Neural crest cell (in vitro differentiated cells): ENCODE measurements at regions not wholly inside any gene's neighbourhood (a gene's known extent, or its start where the extent isn't known, plus 50 kb on each side); places are given as distances from the start of the nearest gene placed in this dataset.

ENCODE experiments used
- DNase-seq: peaks from one replicate; pipeline ENCODE4 v3.0.0; 2021; ENCODE audit warnings: low read depth, mixed read lengths, low spot score
- H3K27ac Mint-ChIP-seq: one replicate; pipeline ENCODE4 v1.8.0; 2021; ENCODE audit warnings: mild to moderate bottlenecking, mixed read lengths; ENCODE audit not compliant: unreplicated experiment
- H3K27me3 Mint-ChIP-seq: 2 replicates; pipeline ENCODE4 v1.8.0; 2021; ENCODE audit warnings: low read depth, mild to moderate bottlenecking, mixed read lengths
- H3K36me3 Mint-ChIP-seq: 2 replicates; pipeline ENCODE4 v1.8.0; 2021; ENCODE audit warnings: low read depth, mild to moderate bottlenecking, mixed read lengths
- H3K4me1 Mint-ChIP-seq: 2 replicates; pipeline ENCODE4 v1.8.0; 2021; ENCODE audit warnings: mixed read lengths
- H3K4me3 Mint-ChIP-seq: one replicate; pipeline ENCODE4 v1.8.0; 2021; ENCODE audit warnings: mild to moderate bottlenecking, mixed read lengths
- H3K9me3 Mint-ChIP-seq: 2 replicates; pipeline ENCODE4 v1.8.0; 2021; ENCODE audit warnings: mixed read lengths
- TF ChIP-seq, protein P1 (sequence below): fragments of 200-600 bp; sonication (generic); conservative IDR thresholded peaks from 2 replicates; pipeline ENCODE4 v1.5.0; 2021; ENCODE audit warnings: antibody characterized with exemption, mild to moderate bottlenecking

DNA sequence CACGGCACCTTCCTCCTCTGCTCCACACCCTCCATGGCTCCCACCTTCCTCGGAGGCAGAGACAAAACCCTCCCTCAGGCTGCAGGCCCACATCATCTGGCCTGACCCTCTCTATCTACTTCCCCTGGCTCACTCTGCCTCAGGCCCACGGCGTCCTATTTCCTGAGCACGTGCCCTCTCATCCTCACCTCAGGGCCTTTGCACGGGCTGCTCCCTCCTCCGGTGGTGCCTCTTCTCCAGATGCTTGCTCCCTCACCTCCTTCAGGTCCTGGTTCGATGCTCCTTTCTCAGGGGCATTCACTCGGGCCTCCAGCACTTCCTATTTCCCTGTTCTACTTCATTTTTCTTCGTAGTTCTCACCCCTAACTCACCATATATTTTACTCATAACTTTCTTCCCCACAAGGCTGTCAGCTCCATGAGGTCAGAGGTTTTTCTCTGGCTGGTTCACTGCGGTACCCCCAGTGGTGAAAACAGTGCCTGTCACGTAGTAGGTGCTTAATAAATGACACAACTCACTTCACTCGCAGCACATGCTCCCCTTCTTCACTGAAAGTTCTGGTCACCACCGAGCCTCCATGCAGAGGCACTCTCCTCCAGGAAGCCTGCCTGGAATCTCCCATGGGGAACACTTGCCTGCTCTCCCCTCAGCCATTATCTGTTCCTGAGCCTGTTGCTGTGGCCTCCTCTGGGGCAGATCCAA, 130.7 kb downstream of the WNT7A start:
- no peak overlapping the region for H3K27ac Mint-ChIP-seq
- no peaks in the 10 kb centered on the region for H3K36me3 Mint-ChIP-seq
- H3K9me3 Mint-ChIP-seq: no peaks in the 10 kb centered on the region
- TF ChIP-seq, protein P1, sequence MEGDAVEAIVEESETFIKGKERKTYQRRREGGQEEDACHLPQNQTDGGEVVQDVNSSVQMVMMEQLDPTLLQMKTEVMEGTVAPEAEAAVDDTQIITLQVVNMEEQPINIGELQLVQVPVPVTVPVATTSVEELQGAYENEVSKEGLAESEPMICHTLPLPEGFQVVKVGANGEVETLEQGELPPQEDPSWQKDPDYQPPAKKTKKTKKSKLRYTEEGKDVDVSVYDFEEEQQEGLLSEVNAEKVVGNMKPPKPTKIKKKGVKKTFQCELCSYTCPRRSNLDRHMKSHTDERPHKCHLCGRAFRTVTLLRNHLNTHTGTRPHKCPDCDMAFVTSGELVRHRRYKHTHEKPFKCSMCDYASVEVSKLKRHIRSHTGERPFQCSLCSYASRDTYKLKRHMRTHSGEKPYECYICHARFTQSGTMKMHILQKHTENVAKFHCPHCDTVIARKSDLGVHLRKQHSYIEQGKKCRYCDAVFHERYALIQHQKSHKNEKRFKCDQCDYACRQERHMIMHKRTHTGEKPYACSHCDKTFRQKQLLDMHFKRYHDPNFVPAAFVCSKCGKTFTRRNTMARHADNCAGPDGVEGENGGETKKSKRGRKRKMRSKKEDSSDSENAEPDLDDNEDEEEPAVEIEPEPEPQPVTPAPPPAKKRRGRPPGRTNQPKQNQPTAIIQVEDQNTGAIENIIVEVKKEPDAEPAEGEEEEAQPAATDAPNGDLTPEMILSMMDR: no peak
- peaks cover 5% of the 10 kb centered on the region for H3K4me1 Mint-ChIP-seq
- no peak overlapping the region for H3K4me3 Mint-ChIP-seq
- H3K27me3 Mint-ChIP-seq: no peaks in the 10 kb centered on the region
- no peak for DNase-seq

DNA sequence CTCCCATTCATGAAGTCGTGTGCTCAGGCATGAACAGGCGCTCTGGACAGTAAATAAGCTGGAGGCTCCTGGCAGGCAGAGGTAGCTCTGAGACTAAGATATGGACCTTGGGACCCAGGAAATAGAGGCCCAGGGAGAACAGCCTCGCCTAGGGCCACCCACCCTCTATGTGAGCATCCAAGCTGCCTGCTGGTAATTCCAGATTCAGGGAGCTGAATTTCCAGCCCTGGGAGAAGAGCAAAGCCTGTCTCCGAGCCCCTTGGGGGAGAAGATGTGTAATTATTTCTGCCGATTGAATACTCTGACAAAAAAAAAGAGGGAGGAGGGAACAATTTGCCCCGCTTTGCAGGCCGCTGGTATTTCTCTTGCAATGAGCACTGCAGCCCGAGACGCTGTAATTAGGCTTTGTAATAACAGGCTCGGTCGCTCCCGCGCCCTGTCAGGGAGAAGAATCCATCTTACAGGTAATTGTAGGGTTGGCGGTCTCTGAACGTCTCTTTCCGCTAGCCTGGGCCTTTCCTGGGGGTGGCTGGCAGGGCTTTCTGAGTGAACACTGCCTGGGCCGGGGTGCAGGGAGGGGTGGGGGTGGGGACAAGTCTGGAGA, 131.5 kb downstream of the WNT7A start:
- TF ChIP-seq, protein P1: no peak
- no peak overlapping the region for H3K4me3 Mint-ChIP-seq
- H3K4me1 Mint-ChIP-seq: no peaks in the 10 kb centered on the region
- H3K27ac Mint-ChIP-seq: no peak overlapping the region
- no peaks in the 10 kb centered on the region for H3K27me3 Mint-ChIP-seq
- peaks cover under 1% of the 10 kb centered on the region for H3K36me3 Mint-ChIP-seq
- no peaks in the 10 kb centered on the region for H3K9me3 Mint-ChIP-seq
- DNase-seq: no peak

DNA sequence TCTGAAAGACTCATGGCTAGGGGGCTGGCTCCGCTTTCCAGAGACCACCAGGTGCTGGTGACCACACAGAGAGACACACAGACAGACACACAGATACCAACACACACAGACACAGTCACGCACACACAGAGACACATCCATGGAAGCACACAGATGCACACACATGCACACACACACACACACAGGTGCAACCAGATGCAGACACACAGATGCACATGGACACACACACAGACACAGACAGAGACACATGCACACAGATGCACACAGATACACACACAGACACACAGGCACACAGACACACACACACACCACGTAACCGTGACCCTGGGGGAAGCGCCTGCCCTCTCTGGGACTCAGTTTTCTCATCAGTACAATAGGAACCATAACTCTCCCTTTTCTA, 132.2 kb downstream of the WNT7A start:
- Mint-ChIP-seq H3K36me3 (peaks cover 3% of the 10 kb centered on the region), H3K27me3 (peaks cover under 1% of the 10 kb centered on the region), H3K4me1 (no peaks in the 10 kb centered on the region), H3K27ac (no peak overlapping the region), H3K4me3 (no peak overlapping the region), H3K9me3 (peaks cover under 1% of the 10 kb centered on the region)
- no peak for DNase-seq
- TF ChIP-seq, protein P1: no peak

DNA sequence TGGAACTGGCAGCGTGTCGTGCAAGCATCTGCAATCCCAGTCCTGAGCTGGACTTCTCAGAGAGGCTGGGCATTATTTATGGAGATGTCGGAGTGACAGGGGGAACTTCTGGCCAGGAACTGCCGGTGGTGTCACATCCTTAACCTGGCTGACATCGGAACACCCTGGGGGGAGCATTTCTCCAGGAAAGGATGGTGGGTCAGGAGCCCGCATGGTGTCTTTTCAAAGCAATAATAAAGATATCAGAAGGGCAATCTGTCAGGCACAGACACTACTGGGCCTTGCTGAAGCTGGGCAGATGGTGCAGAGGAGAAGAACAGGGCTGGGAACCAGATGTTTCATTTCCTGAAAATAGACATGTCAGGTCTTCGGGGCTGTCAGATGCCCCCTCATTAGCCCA, 133.5 kb downstream of the WNT7A start:
- peaks cover 9% of the 10 kb centered on the region for H3K9me3 Mint-ChIP-seq
- TF ChIP-seq, protein P1: no peak
- H3K4me3 Mint-ChIP-seq: no peak overlapping the region
- peaks cover 4% of the 10 kb centered on the region for H3K27me3 Mint-ChIP-seq
- peaks cover 7% of the 10 kb centered on the region for H3K36me3 Mint-ChIP-seq
- H3K27ac Mint-ChIP-seq: no peak overlapping the region
- H3K4me1 Mint-ChIP-seq: no peaks in the 10 kb centered on the region
- DNase-seq: no peak

DNA sequence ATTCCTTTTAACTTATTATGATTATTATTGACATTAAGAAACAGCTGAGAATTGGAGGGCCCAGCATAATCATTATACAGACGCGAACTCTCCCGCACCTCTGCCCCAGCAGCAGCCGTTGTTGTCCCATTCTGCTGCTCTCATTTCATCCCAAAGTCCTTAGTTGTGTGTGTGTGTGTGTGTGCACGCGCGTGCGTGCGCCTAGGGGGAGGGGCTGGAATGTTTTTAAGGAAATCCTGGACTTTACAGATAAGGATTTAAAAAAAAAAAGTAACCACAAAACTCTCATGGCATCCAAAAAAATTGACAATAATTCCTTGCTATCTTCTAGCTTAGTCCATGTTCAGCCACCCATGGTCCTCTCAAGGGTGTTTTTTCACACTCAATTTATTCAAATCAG, 134.2 kb downstream of the WNT7A start:
- H3K27me3 Mint-ChIP-seq: peaks cover 11% of the 10 kb centered on the region
- H3K36me3 Mint-ChIP-seq: peaks cover 10% of the 10 kb centered on the region
- no peak for DNase-seq
- no peak overlapping the region for H3K27ac Mint-ChIP-seq
- H3K4me1 Mint-ChIP-seq: no peaks in the 10 kb centered on the region
- TF ChIP-seq, protein P1: no peak
- peaks cover 9% of the 10 kb centered on the region for H3K9me3 Mint-ChIP-seq
- H3K4me3 Mint-ChIP-seq: no peak overlapping the region
